ENCODE measurements at regions not wholly inside any gene's neighbourhood (a gene's known extent, or its start where the extent isn't known, plus 50 kb on each side); places are given as distances from the start of the nearest gene placed in this dataset.

- TF ChIP-seq CTCF (IDR thresholded peaks at IDR 0.05; ENCODE audit: low read length): peak; percentile 9; the same call in 1 of the 2 replicates
- no peak for TF ChIP-seq EZH2 (IDR thresholded peaks at IDR 0.05; ENCODE audit: borderline replicate concordance, low read length)
These were observed 594.3 kb upstream of the REG3G start for GRCh38 chr2:78431241-78431640.

Data from OCI-LY1 (cell line).